Gastrocnemius medialis (tissue), 4 donors: ENCODE measurements at regions not wholly inside any gene's neighbourhood (a gene's known extent, or its start where the extent isn't known, plus 50 kb on each side); places are given as distances from the start of the nearest gene placed in this dataset.

Source experiments
- CTCF ChIP-seq, 5 experiments: fragments of 450-650 bp in 3 of 5; fragments of 200-600 bp in 2 of 5; sonication (generic) in 2 of 5; IDR thresholded peaks in 4 of 5; conservative IDR thresholded peaks in 1 of 5; 1 replicate in 4 of 5; 2 replicates in 1 of 5; pipeline ENCODE4 v1.5.1; 2016 to 2019; ENCODE audit warnings: antibody characterized with exemption in 5 of 5, mild to moderate bottlenecking in 3 of 5, moderate library complexity in 3 of 5
- POLR2A ChIP-seq, 2 donors: fragments of 450-650 bp; IDR thresholded peaks; one replicate each; pipeline ENCODE4 v1.6.1; 2017; ENCODE audit warnings: antibody characterized with exemption in 2 of 2, mild to moderate bottlenecking in 2 of 2, moderate library complexity in 2 of 2

DNA sequence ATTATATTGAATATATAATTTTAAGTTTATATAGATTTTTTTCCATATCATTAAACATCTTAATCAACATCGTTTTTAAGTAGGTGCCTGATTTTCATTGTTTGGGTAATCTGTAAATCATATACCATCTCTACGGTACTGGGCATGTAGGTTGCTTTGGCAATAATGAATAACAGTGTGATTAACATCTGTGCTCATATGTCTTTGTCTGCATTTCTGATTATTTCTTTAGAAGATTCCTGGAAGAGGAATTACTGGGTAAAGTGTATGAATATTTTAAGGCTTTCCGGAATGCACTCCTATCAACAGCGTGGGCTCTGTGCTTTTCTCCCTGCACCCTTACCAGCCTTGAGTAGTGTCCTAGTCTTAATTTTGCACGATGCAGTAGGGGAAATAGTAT lies 119.8 kb upstream of the LIPC start:
- TF ChIP-seq CTCF (IDR thresholded peaks at IDR 0.05 in 4 of 5, conservative IDR thresholded peaks at IDR 0.05 in 1 of 5), result no peak
- no peak for TF ChIP-seq POLR2A (IDR thresholded peaks at IDR 0.05)
